Mesendoderm (in vitro differentiated cells): ENCODE measurements at regions not wholly inside any gene's neighbourhood (a gene's known extent, or its start where the extent isn't known, plus 50 kb on each side); places are given as distances from the start of the nearest gene placed in this dataset.
"Not testable (repeated sequence)": the region's sequence is repeated elsewhere in the genome, so short reads cannot be mapped to it uniquely, and the experiment has no call there.

ENCODE experiments used
- DNase-seq: peaks from one replicate; pipeline ENCODE4 v3.0.0; 2013
- H2AK5ac ChIP-seq: 2 replicates; pipeline ENCODE4 v1.6.1; 2013; ENCODE audit warnings: low read length, inconsistent platforms
- H2BK120ac ChIP-seq: 2 replicates; pipeline ENCODE4 v1.6.1; 2013; ENCODE audit warnings: low read depth, mild to moderate bottlenecking, low read length, moderate library complexity, mixed read lengths
- H2BK15ac ChIP-seq: replicated peaks from 2 replicates; pipeline ENCODE4 v1.6.1; 2013; ENCODE audit warnings: low read depth, mild to moderate bottlenecking, moderate library complexity
- H2BK5ac ChIP-seq: 2 replicates; pipeline ENCODE4 v1.6.1; 2013; ENCODE audit warnings: low read length, inconsistent platforms
- H3K18ac ChIP-seq: 2 replicates; pipeline ENCODE4 v1.6.1; 2013; ENCODE audit warnings: mild to moderate bottlenecking, low read length, mixed read lengths
- H3K23ac ChIP-seq: one replicate; pipeline ENCODE4 v1.6.1; 2013; ENCODE audit warnings: low read length
- H3K27ac ChIP-seq: 2 replicates; pipeline ENCODE4 v1.5.1; 2013; ENCODE audit warnings: low read depth, mild to moderate bottlenecking, inconsistent platforms, low read length, moderate library complexity
- H3K27me3 ChIP-seq: 2 replicates; pipeline ENCODE4 v1.6.1; 2013; ENCODE audit warnings: low read length, control low read depth, mild to moderate bottlenecking, inconsistent platforms; ENCODE audit not compliant: insufficient read depth, poor library complexity
- H3K36me3 ChIP-seq: 2 replicates; pipeline ENCODE4 v1.6.1; 2013; ENCODE audit warnings: low read length, inconsistent platforms; ENCODE audit not compliant: control insufficient read depth, insufficient read depth
- H3K4ac ChIP-seq: one replicate; pipeline ENCODE4 v1.6.1; 2013; ENCODE audit warnings: low read depth, mild to moderate bottlenecking, low read length, moderate library complexity
- H3K4me1 ChIP-seq: 2 replicates; pipeline ENCODE4 v1.6.1; 2013; ENCODE audit warnings: low read depth, low read length, inconsistent platforms; ENCODE audit not compliant: control insufficient read depth
- H3K4me2 ChIP-seq: 2 replicates; pipeline ENCODE4 v1.6.1; 2013; ENCODE audit warnings: low read length
- H3K4me3 ChIP-seq: 2 replicates; pipeline ENCODE4 v1.5.1; 2013; ENCODE audit warnings: mild to moderate bottlenecking, low read length
- H3K56ac ChIP-seq: one replicate; pipeline ENCODE4 v1.6.1; 2013; ENCODE audit warnings: low read length
- H3K79me1 ChIP-seq: 2 replicates; pipeline ENCODE4 v1.6.1; 2013; ENCODE audit warnings: low read length, inconsistent platforms
- H3K79me2 ChIP-seq: 2 replicates; pipeline ENCODE4 v1.6.1; 2013; ENCODE audit warnings: mild to moderate bottlenecking, low read length; ENCODE audit not compliant: control insufficient read depth, insufficient read depth
- H3K9ac ChIP-seq: 2 replicates; pipeline ENCODE4 v1.6.1; 2013; ENCODE audit warnings: low read length, inconsistent platforms
- H4K5ac ChIP-seq: one replicate; pipeline ENCODE4 v1.6.1; 2013; ENCODE audit warnings: low read length
- H4K8ac ChIP-seq: one replicate; pipeline ENCODE4 v1.6.1; 2013; ENCODE audit warnings: low read depth, mild to moderate bottlenecking, control low read depth, low read length, moderate library complexity
- WGBS: extraction: QIAGEN DNeasy Blood & Tissue Kit; methylation state at CpG from one replicate; pipeline ENCODE4 v1.1.7; 2013; ENCODE audit warnings: low lambda C conversion rate, missing lambda C conversion rate; ENCODE audit not compliant: insufficient coverage; ENCODE audit errors: extremely low coverage; 5-methylcytosine and 5-hydroxymethylcytosine counted together

DNA sequence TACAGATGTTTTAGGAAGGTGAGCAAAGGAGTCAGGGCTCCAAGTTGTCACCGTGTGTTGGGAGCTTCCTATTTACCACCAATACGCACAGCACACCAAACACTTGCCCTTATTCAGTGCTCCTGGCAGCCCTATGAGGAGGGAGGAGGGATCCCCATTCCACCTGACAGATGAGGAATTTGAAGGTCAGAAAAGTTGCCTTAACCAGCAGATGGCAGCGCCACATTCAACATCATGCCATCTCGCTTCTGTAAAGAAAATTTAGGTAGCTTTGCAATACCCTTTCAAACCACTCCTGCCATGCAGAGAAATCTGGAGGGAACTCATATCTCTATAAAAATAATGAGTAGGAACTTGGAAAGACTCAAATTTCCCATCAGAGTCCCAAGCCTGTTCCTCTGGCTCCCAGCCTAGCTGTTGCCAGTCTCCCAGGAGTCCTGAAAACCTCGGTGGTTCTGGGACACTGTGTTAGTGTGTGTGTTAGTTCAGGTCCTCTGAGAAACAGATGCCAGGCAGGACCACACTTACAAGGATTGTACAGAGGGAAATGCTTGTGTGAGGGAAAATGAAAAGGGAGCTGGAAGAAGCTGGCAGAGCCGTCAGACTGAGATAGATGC lies 410.5 kb downstream of the MED13L start:
- no peak overlapping the region for H3K4me3 ChIP-seq
- no peak overlapping the region for H3K9ac ChIP-seq
- H3K79me1 ChIP-seq, result no peaks in the 10 kb centered on the region

GRCh38 chr12:115866281-115866680 lies 411.2 kb downstream of the MED13L start:
- H3K4me2 ChIP-seq, H3K18ac ChIP-seq, H2BK5ac ChIP-seq, DNase-seq, H4K8ac ChIP-seq, H3K36me3 ChIP-seq, H3K4me3 ChIP-seq, H3K4me1 ChIP-seq, H3K4ac ChIP-seq, H2BK120ac ChIP-seq, H3K79me1 ChIP-seq, H2BK15ac ChIP-seq, H3K56ac ChIP-seq, H2AK5ac ChIP-seq, H3K79me2 ChIP-seq, H3K9ac ChIP-seq, H4K5ac ChIP-seq, H3K23ac ChIP-seq, H3K27me3 ChIP-seq, H3K27ac ChIP-seq: not testable (repeated sequence)
- no CpG with 5 or more reads among the region's 3 CpGs for WGBS

More for the DNA sequence above, 410.5 kb downstream of the MED13L start:
- Histone ChIP-seq H3K79me2 (no peaks in the 10 kb centered on the region), H3K18ac (no peak overlapping the region), H2BK15ac (no peak overlapping the region), H2BK5ac (no peak overlapping the region), H4K8ac (no peak overlapping the region), H3K4ac (no peak overlapping the region), H2AK5ac (no peak overlapping the region), H3K36me3 (no peaks in the 10 kb centered on the region), H3K4me1 (peaks cover under 1% of the 10 kb centered on the region), H3K4me2 (no peak overlapping the region), H4K5ac (no peak overlapping the region), H3K27me3 (no peaks in the 10 kb centered on the region), H3K23ac (no peak overlapping the region), H2BK120ac (no peak overlapping the region), H3K56ac (no peak overlapping the region), H3K27ac (no peak overlapping the region)
- peak; percentile 56 for DNase-seq
- WGBS, result no CpG with 5 or more reads among the region's 6 CpGs

DNA sequence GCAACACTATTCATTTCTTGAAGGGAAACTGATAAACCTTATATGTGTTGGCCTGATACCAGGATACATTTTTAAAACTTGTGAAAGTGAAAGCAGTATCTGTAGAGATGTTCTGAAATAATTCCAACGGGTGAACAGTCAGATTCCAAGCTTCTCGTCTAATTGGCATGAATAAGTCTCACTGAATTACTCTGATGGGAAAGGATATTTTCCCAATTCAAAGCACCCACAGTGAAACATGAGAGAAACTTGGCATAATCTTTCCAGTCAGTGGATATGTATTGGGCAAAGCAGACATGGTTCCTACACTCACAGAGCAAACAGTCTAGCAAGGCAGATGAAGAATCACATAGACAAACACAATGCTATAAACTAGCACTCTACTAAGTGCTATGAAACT lies 413.1 kb downstream of the MED13L start:
- WGBS, result no CpG with 5 or more reads among the region's 2 CpGs

GRCh38 chr12:115860619-115861018 lies 416.9 kb downstream of the MED13L start:
- Histone ChIP-seq H3K79me2 (no peaks in the 10 kb centered on the region), H3K36me3 (no peaks in the 10 kb centered on the region), H2BK15ac (no peak overlapping the region), H3K23ac (no peak overlapping the region), H3K9ac (no peak overlapping the region), H4K8ac (no peak overlapping the region), H3K4ac (no peak overlapping the region), H2AK5ac (no peak overlapping the region), H3K27me3 (no peaks in the 10 kb centered on the region), H3K27ac (no peak overlapping the region), H2BK120ac (no peak overlapping the region), H3K56ac (no peak overlapping the region), H3K4me2 (no peak overlapping the region), H3K79me1 (no peaks in the 10 kb centered on the region), H2BK5ac (no peak overlapping the region), H4K5ac (no peak overlapping the region), H3K4me1 (no peaks in the 10 kb centered on the region), H3K4me3 (no peak overlapping the region), H3K18ac (no peak overlapping the region)
- no peak for DNase-seq
- WGBS, result no CpG with 5 or more reads among the region's 3 CpGs

More for the DNA sequence above, 413.1 kb downstream of the MED13L start:
- H3K36me3 ChIP-seq, result no peaks in the 10 kb centered on the region
- H3K9ac ChIP-seq, result no peak overlapping the region
- no peak overlapping the region for H3K4ac ChIP-seq
- no peak overlapping the region for H2BK120ac ChIP-seq
- no peak overlapping the region for H3K4me2 ChIP-seq
- H4K5ac ChIP-seq, result no peak overlapping the region
- H3K79me1 ChIP-seq, result no peaks in the 10 kb centered on the region
- no peak overlapping the region for H3K27ac ChIP-seq
- H2BK5ac ChIP-seq, result no peak overlapping the region
- no peak overlapping the region for H2AK5ac ChIP-seq
- H3K18ac ChIP-seq, result no peak overlapping the region
- H2BK15ac ChIP-seq, result no peak overlapping the region
- no peaks in the 10 kb centered on the region for H3K79me2 ChIP-seq
- DNase-seq, result no peak
- no peak overlapping the region for H3K56ac ChIP-seq
- no peak overlapping the region for H3K23ac ChIP-seq
- H3K4me3 ChIP-seq, result no peak overlapping the region
- no peak overlapping the region for H4K8ac ChIP-seq
- no peaks in the 10 kb centered on the region for H3K27me3 ChIP-seq
- no peaks in the 10 kb centered on the region for H3K4me1 ChIP-seq

DNA sequence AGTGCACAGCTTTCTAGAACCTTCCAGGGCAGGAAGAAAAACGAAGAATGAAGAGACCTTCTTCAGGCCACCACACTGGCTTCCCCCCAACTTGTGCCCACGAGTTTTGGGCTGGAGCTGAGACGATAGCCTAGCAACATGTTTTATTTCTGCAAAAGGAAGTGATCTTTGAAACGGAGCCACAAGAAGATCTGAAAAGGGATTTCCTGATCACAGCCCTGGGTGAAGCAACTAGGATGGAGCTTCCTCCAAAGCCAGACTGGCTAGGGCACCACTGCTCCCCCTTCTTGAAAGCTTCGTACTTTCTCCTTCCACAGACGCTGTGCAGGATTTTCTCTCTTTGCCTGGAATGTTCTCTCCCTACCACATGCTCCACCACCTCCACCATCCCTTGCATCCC lies 418.3 kb downstream of the MED13L start:
- no peak for DNase-seq
- Histone ChIP-seq H3K79me1 (no peaks in the 10 kb centered on the region), H3K18ac (no peak overlapping the region), H2BK15ac (no peak overlapping the region), H3K4me1 (no peaks in the 10 kb centered on the region), H2AK5ac (no peak overlapping the region), H3K4ac (no peak overlapping the region), H4K5ac (no peak overlapping the region), H3K79me2 (no peaks in the 10 kb centered on the region), H3K23ac (no peak overlapping the region), H3K4me2 (no peak overlapping the region), H4K8ac (no peak overlapping the region), H2BK120ac (no peak overlapping the region), H3K27me3 (no peaks in the 10 kb centered on the region), H3K56ac (no peak overlapping the region), H3K27ac (no peak overlapping the region), H3K9ac (no peak overlapping the region), H3K4me3 (no peak overlapping the region), H3K36me3 (no peaks in the 10 kb centered on the region), H2BK5ac (no peak overlapping the region)
- no CpG with 5 or more reads among the region's 6 CpGs for WGBS

GRCh38 chr12:115857923-115858322 lies 419.6 kb downstream of the MED13L start:
- WGBS, result no CpG with 5 or more reads among the region's 3 CpGs

More at GRCh38 chr12:115857923-115858322, 419.6 kb downstream of the MED13L start:
- H3K23ac ChIP-seq, result no peak overlapping the region
- H3K18ac ChIP-seq, result no peak overlapping the region
- H3K79me2 ChIP-seq, result no peaks in the 10 kb centered on the region
- H2BK5ac ChIP-seq, result no peak overlapping the region
- H3K36me3 ChIP-seq, result no peaks in the 10 kb centered on the region
- H2AK5ac ChIP-seq, result no peak overlapping the region
- H4K8ac ChIP-seq, result no peak overlapping the region
- no peak overlapping the region for H3K27ac ChIP-seq
- H3K4me2 ChIP-seq, result no peak overlapping the region
- H3K4me1 ChIP-seq, result no peaks in the 10 kb centered on the region
- no peaks in the 10 kb centered on the region for H3K27me3 ChIP-seq
- H3K9ac ChIP-seq, result no peak overlapping the region
- no peak overlapping the region for H2BK120ac ChIP-seq
- no peak overlapping the region for H3K56ac ChIP-seq
- no peak for DNase-seq
- H2BK15ac ChIP-seq, result no peak overlapping the region
- H3K4me3 ChIP-seq, result no peak overlapping the region
- H4K5ac ChIP-seq, result no peak overlapping the region
- no peaks in the 10 kb centered on the region for H3K79me1 ChIP-seq
- no peak overlapping the region for H3K4ac ChIP-seq
